Nucleus accumbens (tissue), 56 donors: ENCODE measurements at regions not wholly inside any gene's neighbourhood (a gene's known extent, or its start where the extent isn't known, plus 50 kb on each side); places are given as distances from the start of the nearest gene placed in this dataset.
"Not testable (repeated sequence)": the region's sequence is repeated elsewhere in the genome, so short reads cannot be mapped to it uniquely, and the experiment has no call there.

ENCODE experiments used
- DNase-seq, 56 donors: peaks; one replicate each; lab custom pipeline; 2025; lab: John Stamatoyannopoulos, UW

GRCh38 chr9:129442803-129443511, 177.9 kb downstream of the C9orf50 start:
- no peak for DNase-seq

GRCh38 chr9:129441852-129442251, 179.0 kb downstream of the C9orf50 start:
- no peak for DNase-seq

- no peak for DNase-seq
Observed at GRCh38 chr9:129440435-129441186, 180.3 kb downstream of the C9orf50 start.

- DNase-seq: no peak
Observed at GRCh38 chr9:129439242-129439641, 181.7 kb downstream of the C9orf50 start.

- peak in 1 of 56 donors; percentile 37 for DNase-seq
Observed at GRCh38 chr9:129437626-129438323, 183.1 kb downstream of the C9orf50 start.

- peak in 40 of 56 donors; percentile 18 to 85 (median 50) for DNase-seq
Observed at GRCh38 chr9:129436751-129437625, 183.9 kb downstream of the C9orf50 start.

- peak in 1 of 56 donors; percentile 65 for DNase-seq
Observed at GRCh38 chr9:129435988-129436717, 184.7 kb downstream of the C9orf50 start.

- no peak for DNase-seq
Observed at GRCh38 chr9:129435291-129435690, 185.6 kb downstream of the C9orf50 start.

- peak in 4 of 56 donors; percentile 13 to 42 (median 16) for DNase-seq
Observed at GRCh38 chr9:129434187-129434586, 186.7 kb downstream of the C9orf50 start.

- DNase-seq: peak in 2 of 56 donors; percentile 25 to 32
Observed at GRCh38 chr9:129432297-129433154, 188.4 kb downstream of the C9orf50 start.

GRCh38 chr9:129430940-129431643, 189.8 kb downstream of the C9orf50 start:
- no peak for DNase-seq

GRCh38 chr9:129428864-129429577, 191.9 kb downstream of the C9orf50 start:
- DNase-seq: no peak

- DNase-seq: no peak
Observed at GRCh38 chr9:129427149-129427548, 193.8 kb downstream of the C9orf50 start.

GRCh38 chr9:129423755-129424154, 197.1 kb downstream of the C9orf50 start:
- DNase-seq: not testable (repeated sequence)

- DNase-seq: no peak
Observed at GRCh38 chr9:129423216-129423615, 197.7 kb downstream of the C9orf50 start.

GRCh38 chr9:129422843-129423192, 198.1 kb downstream of the C9orf50 start:
- DNase-seq: no peak
